ENCODE measurements at regions not wholly inside any gene's neighbourhood (a gene's known extent, or its start where the extent isn't known, plus 50 kb on each side); places are given as distances from the start of the nearest gene placed in this dataset.

DNA sequence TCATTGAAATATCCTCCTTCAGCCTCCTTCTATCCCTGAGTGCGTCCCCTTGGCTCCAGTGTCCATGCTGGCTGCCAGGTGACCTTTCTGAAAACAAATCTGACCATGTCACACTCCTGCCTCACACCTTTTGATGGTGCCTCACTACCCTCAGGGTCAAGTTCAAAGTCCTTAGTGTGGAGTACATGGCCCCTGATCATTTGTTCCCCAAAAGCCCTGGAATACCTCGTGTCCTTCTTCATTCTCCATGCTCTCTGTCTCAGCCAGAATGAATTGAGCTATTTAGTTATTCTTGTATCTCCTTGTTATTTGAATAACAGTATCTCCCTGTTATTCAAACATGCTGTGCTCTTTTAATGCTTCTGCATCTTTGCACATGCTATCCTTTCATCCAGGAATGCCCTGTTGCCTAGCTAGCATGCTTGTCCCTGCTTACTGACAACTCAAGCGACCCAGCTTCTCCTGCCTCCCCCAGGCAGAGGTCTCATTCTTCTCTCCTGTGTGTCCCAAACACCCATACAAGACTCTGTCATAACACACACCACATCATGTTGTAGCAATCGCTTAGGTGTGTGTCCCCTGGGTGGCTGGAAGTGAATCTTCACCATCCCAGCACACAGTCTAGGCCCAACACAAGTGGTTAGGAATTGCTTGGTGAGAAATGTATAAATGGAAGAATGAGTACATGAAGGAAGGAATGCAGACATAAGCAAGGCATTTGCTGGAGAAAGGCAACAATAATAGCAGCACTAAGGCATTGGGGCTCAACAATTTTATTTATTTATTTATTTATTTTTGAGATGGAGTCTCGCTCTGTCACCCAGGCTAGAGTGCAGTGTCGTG lies 144.0 kb downstream of the DDX1 start:
- Histone ChIP-seq H3K4me3 (replicated peaks; ENCODE audit: low read depth, low read length) (no peak overlapping the region), H3K27me3 (replicated peaks; ENCODE audit: control insufficient read depth, insufficient read depth, low read length) (peaks cover 1% of the 10 kb centered on the region), H3K36me3 (ENCODE audit: control insufficient read depth, insufficient read depth, low read length) (no peaks in the 10 kb centered on the region)
- TF ChIP-seq, protein P1, sequence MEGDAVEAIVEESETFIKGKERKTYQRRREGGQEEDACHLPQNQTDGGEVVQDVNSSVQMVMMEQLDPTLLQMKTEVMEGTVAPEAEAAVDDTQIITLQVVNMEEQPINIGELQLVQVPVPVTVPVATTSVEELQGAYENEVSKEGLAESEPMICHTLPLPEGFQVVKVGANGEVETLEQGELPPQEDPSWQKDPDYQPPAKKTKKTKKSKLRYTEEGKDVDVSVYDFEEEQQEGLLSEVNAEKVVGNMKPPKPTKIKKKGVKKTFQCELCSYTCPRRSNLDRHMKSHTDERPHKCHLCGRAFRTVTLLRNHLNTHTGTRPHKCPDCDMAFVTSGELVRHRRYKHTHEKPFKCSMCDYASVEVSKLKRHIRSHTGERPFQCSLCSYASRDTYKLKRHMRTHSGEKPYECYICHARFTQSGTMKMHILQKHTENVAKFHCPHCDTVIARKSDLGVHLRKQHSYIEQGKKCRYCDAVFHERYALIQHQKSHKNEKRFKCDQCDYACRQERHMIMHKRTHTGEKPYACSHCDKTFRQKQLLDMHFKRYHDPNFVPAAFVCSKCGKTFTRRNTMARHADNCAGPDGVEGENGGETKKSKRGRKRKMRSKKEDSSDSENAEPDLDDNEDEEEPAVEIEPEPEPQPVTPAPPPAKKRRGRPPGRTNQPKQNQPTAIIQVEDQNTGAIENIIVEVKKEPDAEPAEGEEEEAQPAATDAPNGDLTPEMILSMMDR (IDR thresholded peaks at IDR 0.05; ENCODE audit: insufficient read depth, low read length, poor library complexity, severe bottlenecking) = no peak
- DNase-seq (ENCODE audit: extremely low read depth, insufficient read length) = no peak

DNA sequence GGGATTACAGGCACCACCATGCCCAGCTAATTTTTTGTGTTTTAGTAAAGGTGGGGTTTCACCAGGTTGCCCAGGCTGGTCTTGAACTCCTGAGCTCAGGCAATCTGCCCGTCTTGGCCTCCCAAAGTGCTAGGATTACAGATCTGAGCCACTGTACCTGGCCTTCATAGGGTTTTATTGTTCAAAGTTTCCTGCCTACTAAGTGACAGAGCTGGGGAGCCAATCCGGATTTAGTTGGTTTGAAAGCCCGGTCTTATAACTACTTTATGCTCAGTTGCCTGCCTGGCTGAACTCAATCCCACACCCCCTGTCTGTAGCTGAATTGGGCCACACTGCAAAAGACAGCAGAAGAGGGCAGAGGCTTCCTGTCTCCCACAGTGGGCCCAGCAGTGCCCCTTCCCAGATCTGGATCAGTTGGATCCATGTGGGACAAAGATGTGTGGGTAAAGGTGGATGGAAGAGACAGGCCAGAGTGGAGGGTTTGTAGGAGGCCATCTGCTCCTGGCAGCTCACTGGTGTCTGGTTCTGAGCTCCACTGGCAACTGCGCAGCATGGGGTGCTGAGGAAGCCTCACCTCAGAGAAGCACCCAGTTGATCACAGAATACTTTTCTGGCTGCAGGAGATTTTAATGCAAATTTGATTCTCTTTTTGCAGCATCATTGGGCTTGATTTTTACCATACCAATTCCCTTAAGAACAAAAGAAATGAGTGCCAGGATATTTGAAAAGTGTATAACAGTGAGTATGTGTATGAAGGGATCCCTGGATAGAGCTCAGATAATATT lies 144.9 kb downstream of the DDX1 start:
- Histone ChIP-seq H3K27me3 (replicated peaks; ENCODE audit: control insufficient read depth, insufficient read depth, low read length) (peaks cover 1% of the 10 kb centered on the region), H3K4me3 (replicated peaks; ENCODE audit: low read depth, low read length) (no peak overlapping the region), H3K36me3 (ENCODE audit: control insufficient read depth, insufficient read depth, low read length) (no peaks in the 10 kb centered on the region)
- no peak for DNase-seq (ENCODE audit: extremely low read depth, insufficient read length)
- TF ChIP-seq, protein P1 (IDR thresholded peaks at IDR 0.05; ENCODE audit: insufficient read depth, low read length, poor library complexity, severe bottlenecking) = no peak

DNA sequence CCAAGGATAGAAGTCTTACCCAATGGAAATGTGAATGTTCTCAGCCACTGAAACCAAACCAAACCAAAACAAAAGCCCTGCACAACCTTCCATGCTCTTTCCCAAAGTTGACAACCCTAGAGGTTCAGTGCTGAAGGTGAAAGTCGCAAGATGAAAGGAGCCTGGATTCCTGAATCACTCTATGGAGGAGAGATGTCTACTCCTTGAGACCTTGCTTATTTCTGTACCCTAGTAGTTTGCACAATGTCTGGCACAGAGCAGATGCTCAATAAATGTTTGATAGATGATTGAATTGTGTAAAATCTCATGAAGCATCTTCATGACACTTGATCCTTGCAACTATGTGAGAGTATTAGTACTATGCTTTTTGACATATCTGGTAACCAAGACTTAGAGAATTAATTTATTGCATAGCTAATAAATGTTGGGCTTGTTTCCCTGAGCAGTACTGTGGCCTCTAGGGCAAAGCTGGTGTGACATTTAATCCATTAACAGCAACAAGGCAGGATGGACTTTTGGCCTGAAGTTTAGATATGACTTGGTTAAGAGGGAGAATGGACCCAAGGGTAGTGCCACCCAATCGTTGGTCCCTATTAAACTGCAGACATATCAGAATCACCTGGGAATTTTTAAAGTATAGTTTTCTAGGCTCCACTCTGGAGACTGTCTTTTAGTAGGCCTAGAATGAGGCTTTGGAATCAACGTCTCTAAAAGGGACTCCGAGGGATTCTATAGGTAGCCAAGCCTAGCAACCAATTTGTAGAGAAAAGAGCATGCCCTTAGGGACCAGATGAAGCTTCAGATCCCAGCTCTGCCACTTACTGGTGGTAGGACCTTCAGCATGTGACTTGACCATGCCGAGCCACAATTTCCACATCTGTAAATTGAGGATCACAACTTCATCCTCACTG lies 145.9 kb downstream of the DDX1 start:
- Histone ChIP-seq H3K4me3 (replicated peaks; ENCODE audit: low read depth, low read length) (no peak overlapping the region), H3K36me3 (ENCODE audit: control insufficient read depth, insufficient read depth, low read length) (no peaks in the 10 kb centered on the region), H3K27me3 (replicated peaks; ENCODE audit: control insufficient read depth, insufficient read depth, low read length) (peaks cover 1% of the 10 kb centered on the region; the same call in 1 of the 2 replicates)
- TF ChIP-seq, protein P1 (IDR thresholded peaks at IDR 0.05; ENCODE audit: insufficient read depth, low read length, poor library complexity, severe bottlenecking) = no peak
- no peak for DNase-seq (ENCODE audit: extremely low read depth, insufficient read length)

DNA sequence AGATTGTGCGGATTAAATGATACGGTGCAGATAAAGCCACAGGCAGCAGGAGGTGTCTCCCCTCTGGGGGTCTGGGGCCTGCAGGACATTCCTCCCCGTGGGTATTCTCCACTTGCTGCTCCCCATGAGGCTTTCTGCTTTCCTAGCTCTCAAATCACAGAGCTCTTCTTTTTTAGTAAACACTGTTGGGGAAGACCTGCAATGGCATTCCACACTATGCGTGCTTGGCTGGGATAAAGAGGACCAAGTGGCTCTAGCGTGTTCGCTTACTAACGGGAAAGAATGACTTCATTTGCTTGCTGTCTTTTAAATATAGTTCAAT lies 146.5 kb downstream of the DDX1 start:
- H3K4me3 ChIP-seq (replicated peaks; ENCODE audit: low read depth, low read length) = no peak overlapping the region
- H3K36me3 ChIP-seq (ENCODE audit: control insufficient read depth, insufficient read depth, low read length) = no peaks in the 10 kb centered on the region
- DNase-seq (ENCODE audit: extremely low read depth, insufficient read length) = no peak
- TF ChIP-seq, protein P1 (IDR thresholded peaks at IDR 0.05; ENCODE audit: insufficient read depth, low read length, poor library complexity, severe bottlenecking) = no peak
- H3K27me3 ChIP-seq (replicated peaks; ENCODE audit: control insufficient read depth, insufficient read depth, low read length) = peaks cover 1% of the 10 kb centered on the region; the same call in 1 of the 2 replicates

DNA sequence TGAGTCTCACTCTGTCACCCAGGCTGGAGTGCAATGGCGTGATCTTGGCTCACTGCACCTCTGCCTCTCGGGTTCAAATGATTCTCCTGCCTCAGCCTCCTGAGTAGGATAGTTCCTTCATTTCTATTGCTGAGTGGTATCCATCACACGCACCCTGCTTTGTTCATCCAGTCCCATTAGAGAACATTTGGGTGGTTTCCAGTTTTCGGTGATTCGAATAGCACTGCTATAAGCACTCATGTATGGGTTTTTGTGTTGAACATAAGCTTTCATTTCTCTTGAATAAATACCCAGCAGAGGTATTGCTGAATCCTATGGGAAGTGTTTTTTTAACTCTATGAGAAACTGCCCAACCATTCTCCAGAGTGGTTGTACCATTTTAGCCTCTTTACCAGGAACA lies 147.3 kb downstream of the DDX1 start:
- Histone ChIP-seq H3K36me3 (ENCODE audit: control insufficient read depth, insufficient read depth, low read length) (no peaks in the 10 kb centered on the region), H3K4me3 (replicated peaks; ENCODE audit: low read depth, low read length) (no peak overlapping the region), H3K27me3 (replicated peaks; ENCODE audit: control insufficient read depth, insufficient read depth, low read length) (peaks cover 1% of the 10 kb centered on the region; the same call in 1 of the 2 replicates)
- DNase-seq (ENCODE audit: extremely low read depth, insufficient read length) = no peak
- TF ChIP-seq, protein P1 (IDR thresholded peaks at IDR 0.05; ENCODE audit: insufficient read depth, low read length, poor library complexity, severe bottlenecking) = no peak

All from GM06990 (cell line).